HTERT RPE-1 (cell line): ENCODE measurements at regions not wholly inside any gene's neighbourhood (a gene's known extent, or its start where the extent isn't known, plus 50 kb on each side); places are given as distances from the start of the nearest gene placed in this dataset.
"Not testable (repeated sequence)": the region's sequence is repeated elsewhere in the genome, so short reads cannot be mapped to it uniquely, and the experiment has no call there.

ENCODE experiments used
- in situ Hi-C: fragments of 300-500 bp; cut with MboI; formaldehyde crosslinking; loops from 4 replicates; pipeline ENCODE4 v1.14.3; 2020; ENCODE audit warnings: low sequenced_read_pairs

DNA sequence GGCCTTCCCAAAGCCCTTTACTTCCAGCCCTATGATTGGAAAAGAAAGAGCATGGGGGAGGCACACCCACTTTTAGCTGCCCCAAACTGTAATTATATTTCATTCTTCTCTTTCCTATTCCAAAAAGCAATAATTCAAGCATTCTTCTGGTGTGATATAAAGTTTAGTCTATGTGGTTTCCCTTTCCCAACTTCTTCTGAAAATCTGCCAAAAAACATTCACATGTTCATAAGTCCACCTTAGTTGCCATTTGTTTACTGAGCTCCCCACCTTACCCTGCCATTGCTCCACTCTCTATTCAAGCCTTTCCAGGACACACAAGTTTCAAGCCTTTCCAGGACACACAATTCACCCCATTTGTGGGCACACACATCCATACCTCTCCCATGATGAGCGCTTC lies 111.6 kb upstream of the BMAL1 start:
- in situ Hi-C loops, result loop anchor here (25.0 kb wide), 1 partner anchor 204 kb away; no protein-coding TSS in a partner anchor

DNA sequence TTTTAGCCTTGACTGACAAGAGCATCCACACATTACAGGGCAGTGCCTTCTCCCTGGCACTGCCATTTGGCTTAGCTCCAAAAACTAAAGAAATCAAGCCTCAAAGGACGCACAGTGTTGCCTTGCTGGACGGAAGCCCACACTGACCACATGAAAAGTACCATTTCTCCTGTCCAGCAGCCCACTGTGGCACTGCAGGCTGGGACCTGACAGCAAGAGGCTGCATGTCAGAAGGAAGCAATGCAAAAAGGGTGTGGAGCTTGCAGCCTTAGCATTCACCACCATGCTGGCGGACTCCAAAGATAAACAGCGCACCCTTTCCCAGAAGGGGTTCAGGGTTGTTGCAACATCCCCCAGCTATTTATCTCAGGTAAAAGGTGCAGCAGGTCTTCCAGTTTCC lies 109.3 kb upstream of the BMAL1 start:
- in situ Hi-C loops, result loop anchor here (25.0 kb wide), 1 partner anchor 206 kb away; no protein-coding TSS in a partner anchor

DNA sequence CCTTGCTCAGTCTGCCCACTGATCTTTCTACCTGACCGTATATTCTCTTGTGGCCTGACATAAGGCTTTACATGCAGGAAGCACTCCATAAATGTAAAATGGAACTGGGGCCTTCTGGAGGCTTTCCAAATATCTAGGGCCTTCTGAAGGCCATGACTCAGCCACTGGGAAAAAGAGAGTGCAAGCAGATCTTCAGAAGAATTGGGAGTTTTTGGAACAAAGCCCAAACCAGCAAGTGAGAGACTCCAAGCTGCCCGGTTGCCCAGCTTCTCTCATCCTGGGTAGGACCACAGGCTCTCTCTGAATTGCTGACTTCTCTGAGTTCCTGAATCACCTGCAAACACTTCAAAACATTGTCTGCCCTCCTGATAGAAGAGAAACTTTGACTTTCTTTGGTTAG lies 107.9 kb upstream of the BMAL1 start:
- in situ Hi-C loops, result loop anchor here (25.0 kb wide), 1 partner anchor 207 kb away; no protein-coding TSS in a partner anchor

DNA sequence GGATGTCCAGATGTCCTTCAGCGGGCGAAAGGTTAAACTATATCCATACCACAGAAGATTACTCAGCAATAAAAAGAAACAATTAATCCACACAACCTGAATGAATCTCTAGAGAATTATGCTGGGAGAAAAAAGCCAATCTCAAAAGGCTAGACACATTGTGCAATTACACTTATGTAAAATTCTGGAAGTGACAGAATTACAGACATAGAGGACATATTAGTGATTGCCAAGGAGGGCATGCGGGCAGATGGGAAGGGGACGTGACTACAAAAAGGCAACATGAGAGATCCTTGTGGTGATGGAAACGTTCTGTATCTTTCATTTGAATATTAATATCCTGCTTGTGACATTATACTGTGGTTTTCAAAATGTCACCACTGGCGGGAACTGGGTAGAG lies 103.5 kb upstream of the BMAL1 start:
- in situ Hi-C loops, result loop anchor here (25.0 kb wide), 1 partner anchor 212 kb away; no protein-coding TSS in a partner anchor

DNA sequence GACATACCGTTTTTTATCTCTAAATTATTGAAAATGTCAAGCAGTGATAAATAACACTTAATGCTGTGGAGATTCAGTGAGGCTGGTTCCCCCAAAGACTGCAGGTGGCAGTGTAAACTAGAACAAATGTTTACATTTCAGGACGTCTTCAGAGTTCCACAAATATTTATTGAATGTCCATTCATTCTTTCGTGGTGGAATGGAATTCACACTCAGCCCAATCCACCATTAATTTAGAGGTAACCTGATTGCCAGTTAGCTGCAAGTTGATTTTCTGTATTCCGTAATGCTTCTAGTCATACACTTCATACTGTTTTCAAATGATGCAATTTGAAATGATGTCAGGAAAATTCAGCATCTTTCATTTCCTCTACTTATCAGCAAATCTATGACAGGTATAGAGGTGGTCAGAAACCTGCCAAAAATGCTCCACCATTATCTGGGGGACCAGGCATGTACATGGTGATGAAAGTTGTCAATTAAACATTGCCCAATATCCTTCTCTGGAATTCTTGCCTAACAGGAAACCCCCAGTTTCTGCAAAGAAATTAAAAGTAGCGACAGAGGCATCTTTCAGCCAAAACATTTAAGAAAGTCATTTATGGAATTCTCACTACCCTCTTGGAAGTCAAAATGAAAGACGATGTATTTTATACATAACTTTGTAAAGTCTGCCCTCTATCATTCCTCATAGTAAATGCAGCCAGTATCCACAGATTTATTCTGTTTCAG lies 94.3 kb upstream of the BMAL1 start:
- in situ Hi-C loops, result no loop called here

DNA sequence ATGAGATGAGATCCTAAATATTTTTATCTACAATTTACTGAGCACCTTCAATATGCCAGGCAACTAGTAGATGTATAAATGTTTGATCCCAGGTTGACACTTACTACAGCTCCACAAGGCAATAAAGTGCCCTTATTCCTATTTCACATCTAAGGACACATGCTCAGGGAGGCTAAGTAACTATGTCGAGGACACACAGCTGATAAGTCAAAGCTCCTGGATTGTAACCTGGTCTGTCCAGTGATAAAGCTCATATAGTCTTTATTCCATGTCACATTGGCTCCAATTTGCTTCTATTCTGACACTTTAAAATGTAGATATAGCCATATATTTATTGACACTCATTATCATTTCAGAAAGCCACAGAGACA lies 93.8 kb upstream of the BMAL1 start:
- in situ Hi-C loops, result no loop called here

DNA sequence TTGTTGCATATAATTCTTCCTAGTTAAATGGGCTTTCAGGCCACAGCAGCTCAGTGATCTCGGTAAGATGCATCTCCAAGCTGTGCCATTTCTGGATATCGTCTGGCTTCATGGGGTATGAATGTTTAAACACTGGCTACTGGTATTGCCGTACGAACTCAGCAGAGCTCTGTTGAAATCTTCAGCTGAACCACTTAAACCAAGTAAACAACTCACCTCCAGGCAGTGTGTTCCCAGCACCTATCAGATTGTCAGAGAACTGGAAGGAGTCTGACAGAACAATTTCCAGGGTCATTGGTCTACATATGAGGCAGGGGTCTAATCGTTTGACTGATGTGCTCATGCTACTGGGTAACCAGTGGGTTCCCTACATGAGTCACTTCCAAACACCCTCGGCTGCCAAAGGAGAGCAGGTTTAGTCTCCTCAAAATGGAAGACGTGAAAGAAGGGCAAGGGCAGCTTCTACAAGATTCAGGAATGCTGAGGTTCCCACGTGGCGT lies 93.2 kb upstream of the BMAL1 start:
- in situ Hi-C loops, result no loop called here

DNA sequence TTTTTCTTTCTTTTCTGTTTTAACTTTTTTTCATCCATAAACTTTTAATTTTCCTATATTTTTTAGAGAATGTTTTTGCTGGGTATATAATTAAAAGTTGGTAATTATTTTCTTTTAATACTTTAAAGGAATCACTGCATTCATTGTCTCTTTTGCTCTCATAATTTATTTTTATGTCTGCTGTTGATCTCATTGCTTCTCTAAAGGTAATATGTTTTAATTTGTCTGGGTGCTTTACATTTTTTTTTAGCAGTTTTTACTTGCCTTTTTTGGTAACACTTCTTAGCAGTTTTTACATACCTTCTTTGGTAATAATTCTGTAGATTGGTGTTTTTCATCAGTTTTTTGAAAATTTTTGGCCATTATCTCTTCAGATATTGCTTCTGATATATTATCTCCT lies 89.4 kb upstream of the BMAL1 start:
- in situ Hi-C loops, result no loop called here

DNA sequence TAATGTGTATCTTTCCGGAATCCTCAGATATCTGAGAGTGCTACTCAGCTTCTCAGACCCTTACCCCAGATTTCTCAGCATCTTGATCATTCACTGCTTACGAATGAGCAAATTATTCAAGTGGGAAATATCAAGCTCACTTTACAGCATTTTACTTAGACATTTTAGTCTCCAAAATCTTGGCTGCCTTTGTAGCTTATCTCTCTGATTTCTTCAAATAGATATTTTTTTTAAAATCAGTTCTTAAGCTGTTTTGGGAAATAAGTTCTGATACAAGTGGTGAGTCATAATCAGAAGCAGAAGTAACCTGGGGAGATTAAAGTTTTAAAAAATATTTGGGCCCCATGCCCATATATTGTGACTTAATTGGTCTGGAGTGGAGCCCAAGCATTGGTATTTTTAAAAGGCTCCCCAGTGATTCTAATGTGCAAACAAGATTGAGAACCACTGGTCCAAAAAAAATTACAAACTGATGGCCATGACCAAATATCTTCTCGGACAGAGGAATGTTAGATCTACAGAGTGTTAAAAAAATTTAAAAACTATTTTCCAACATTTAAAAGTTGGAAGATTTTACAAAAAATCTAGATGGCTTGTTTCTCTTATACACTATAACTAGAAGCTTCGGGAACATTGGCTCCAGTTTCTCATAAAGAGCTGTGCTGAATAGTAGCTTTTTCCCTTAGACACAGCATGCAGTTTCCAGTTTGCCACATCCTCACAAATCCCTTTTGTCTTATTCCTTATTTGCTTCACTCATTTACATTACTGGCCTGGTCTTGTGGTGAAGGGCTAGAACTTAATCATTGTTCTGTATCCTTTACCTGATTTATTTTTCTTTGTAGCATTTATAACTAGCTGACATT lies 87.8 kb upstream of the BMAL1 start:
- in situ Hi-C loops, result no loop called here

DNA sequence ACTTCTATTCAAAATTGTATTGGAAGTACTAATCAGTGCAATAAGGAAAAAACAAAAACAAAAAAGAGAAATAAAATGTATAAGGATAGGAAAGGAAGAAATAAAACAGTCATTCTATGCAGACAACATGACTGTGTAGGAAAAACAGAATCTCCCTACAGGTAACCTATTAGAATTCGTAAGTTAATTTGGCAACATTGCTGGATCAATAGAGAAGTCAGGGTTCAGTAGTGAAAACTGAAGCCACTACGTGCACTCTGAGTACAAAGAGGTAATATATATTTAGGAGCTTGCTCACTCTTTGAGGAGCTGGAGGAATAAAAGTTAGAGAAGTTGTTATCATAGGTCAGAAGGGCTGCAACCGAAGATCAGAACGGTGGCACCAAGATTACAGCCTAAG lies 84.0 kb upstream of the BMAL1 start:
- in situ Hi-C loops, result no loop called here

DNA sequence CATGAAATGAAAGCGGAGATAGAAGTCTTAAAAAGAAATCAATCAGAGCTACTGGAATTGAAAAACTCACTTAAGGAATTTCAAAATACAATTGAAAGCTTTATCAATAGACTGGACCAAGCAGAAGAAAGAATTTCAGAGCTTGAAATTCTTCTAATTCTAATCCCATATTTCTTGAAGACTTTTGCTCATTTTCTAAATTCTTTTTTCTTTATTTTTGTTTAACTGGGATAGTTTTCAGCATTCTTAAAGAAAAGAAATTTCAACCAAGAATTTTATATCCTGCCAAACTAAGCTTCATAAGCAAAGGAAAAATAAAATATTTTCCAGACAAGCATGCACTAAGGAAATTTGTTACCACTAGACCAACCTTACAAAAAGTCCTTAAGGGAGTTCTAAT lies 80.2 kb upstream of the BMAL1 start:
- in situ Hi-C loops, result not testable (repeated sequence)

DNA sequence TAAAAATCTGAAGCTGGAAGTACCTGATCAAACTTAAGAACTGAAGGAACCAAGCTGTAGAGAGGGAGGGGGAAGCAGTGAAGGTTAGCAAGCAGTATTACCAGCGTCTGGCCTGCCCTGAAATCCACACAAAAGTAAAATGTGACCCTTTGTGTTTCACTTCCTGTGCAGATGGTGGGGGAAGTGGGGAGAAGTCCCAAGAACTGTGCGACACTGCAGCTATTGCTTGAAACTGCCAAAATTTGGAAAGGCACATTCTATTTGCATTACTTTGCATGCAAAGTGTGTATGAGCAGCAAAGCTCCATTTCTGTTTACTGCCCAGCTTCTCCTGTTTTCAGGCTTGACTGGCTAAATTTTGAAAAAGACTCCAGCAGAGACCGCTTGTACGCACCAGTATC lies 72.1 kb upstream of the BMAL1 start:
- in situ Hi-C loops, result no loop called here

DNA sequence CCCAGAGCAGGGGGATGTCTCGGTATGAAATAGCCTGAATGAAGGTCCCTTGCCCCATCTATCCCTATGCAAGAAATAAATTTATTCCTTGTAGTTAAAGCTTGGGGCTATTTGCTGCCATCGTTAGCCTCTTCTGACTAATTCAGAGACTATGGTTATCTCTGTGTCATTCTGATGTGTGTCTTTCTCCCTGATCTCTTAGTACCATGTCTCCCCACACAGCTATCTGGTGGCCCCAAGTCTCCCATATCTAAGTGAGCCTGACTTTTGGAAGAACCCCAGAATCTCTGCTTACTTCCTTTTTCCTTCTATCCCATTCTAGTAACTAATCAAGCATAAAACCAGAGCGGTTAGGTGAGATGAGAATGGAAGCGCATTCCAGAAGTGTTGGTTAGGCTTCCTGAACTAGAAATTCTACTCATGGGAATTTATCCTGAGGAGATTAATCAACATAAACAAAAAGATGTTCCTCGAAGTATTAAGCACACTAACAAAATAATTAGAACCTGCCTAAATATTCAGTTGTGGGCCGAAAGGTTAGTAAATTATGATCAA lies 71.4 kb upstream of the BMAL1 start:
- in situ Hi-C loops, result no loop called here

DNA sequence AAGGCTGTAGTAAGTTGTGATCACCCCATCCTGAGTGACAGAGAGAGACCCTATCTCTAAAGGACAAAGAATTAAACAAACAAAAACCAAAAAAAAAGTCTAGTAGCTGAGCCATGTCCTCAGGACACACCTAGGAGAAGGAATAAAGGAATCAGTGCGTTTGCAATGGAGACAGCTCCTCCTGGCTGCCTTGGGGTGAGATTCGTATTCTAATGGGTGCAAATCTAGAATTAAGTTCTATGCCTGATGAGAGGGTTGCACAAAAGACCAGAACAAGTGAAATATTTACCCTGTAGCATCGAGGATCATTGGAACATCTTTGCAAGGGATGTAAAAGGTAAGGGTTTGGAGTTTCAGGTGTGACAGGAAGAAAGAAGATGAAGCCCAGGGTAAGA lies 70.3 kb upstream of the BMAL1 start:
- in situ Hi-C loops, result no loop called here

DNA sequence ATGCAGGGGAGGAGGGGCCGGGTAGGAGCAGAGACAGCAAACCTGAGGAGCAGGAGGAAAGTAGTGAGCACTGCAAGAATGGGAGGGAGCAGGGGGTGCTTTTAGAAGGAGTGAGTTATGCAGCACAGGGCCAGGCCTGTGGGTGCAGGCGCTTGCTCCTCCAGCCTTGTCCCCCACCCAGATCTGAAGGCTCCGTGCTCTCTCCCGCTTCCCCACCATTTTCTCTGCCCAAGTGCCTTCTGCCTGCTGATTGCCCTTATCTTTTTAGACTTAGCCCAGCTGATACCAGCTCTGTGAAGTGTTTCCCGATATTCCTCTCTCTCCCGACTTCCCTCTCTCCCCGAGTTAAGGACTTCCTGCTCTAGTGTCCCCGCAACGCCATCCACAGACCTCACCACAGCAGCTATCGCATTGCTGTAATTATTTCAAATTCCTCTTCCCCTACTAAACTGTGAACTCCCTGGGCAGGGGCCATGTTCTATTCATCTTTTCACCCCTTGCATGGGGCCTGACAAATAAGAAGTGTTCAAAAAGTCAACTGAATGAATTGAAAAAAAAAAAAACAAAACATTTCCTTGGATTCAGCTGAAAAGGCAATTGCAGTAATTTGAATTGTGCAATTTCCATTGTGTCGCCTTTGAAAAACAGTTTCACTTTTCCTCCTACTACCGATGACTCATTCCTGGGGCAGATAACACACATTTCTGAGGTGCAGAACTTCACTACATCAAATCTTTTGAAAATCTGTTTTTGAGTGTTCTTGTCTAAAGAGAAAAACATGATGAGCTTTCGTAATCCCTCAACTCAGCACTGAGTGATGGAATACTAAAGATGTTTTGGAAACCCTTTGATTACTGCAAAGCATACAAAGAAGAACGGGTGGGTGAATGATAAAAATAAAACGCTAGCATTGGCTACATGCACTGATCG lies 69.7 kb upstream of the BMAL1 start:
- in situ Hi-C loops, result no loop called here

DNA sequence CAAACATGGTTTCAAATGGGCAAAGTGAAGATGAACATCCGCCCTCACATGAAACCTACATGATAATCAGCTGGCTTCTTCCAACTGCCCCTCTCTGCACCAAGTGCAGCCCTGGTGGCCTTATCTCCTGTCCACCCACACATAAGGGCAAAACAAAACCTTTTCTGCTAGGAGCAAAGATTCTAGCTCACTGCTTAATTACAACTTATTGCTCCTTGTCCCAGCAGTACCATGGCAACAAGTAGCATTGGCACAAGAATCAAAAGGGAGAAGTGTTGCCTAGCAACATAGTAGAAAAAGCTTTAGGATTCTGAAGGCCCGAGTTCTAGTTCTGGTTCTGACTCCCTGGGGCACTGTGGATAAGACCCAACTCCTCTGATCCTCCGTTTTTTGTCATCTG lies 68.7 kb upstream of the BMAL1 start:
- in situ Hi-C loops, result no loop called here

DNA sequence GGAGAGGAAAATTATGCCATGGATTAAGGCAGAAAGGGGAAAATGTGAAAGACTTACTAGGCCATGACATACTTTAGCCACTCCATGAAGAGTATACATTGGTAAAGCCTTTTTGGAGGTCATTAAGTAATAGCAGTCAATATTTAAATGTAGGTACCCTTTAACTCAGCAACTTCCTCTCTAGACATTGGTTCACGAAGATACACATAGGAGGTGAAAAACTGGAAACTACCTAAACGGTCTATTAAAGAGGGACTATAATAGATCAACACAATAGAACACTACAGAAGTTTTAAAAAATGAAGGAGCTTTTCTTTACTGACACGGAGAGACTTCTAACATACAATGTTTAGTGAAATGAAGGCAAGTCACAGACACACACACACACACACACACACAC lies 68.2 kb upstream of the BMAL1 start:
- in situ Hi-C loops, result no loop called here

DNA sequence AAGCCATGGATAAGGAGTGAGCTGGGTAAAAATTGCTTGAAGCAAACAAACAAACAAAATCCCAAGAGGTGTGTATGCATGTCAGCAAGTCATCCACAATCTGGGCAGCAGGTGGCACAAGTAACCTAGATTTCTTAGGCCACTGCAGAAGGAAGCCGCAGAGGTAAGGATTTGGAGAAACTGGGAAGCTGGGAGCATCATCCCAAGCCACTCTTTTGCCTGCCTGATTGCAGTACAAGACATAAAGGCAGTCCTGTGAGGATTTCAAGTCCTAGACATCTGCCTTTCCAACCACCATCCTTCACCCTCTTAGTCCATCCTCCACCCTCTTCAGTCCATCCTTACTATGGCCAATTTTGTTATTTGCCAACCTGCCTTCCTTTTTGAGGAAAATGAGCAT lies 67.2 kb upstream of the BMAL1 start:
- in situ Hi-C loops, result no loop called here

DNA sequence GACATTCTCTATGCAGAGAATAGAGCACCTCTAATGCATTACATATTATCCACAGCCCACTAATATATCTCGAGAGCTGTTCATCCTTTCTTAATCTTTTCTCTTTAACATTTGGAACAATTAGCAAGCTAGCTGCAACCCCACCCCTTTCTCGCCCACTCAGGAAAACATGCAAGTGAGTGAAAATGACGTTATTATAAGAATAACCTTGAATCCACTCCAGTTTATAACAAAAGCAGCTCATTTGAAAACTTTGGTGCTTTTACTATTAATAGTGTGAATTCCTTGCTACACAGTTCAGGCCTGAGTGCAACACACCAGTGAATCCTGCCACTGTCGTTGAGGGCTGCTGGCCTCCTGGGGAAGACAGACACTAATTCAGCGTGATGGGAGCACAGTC lies 63.3 kb upstream of the BMAL1 start:
- in situ Hi-C loops, result no loop called here

DNA sequence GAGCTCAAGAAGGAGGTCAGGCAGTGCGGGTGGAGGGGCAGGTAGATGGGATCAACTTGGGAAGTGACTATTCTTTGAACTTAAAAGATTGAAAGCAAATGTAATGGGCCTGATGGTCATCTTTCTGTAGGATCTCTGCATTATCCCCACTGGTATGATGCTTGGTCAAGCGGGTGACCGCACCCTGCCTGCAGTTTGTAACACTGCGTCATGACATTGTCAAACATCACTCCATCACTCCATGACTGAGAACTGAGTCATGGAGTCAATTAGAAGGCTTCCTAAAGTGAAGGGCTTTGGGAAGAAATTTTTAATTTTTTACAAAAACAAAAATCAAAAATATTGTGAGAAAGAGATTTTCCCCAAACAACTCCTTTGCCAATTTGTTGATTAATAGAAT lies 62.4 kb upstream of the BMAL1 start:
- in situ Hi-C loops, result no loop called here
